ENCODE measurements at regions not wholly inside any gene's neighbourhood (a gene's known extent, or its start where the extent isn't known, plus 50 kb on each side); places are given as distances from the start of the nearest gene placed in this dataset.

DNA sequence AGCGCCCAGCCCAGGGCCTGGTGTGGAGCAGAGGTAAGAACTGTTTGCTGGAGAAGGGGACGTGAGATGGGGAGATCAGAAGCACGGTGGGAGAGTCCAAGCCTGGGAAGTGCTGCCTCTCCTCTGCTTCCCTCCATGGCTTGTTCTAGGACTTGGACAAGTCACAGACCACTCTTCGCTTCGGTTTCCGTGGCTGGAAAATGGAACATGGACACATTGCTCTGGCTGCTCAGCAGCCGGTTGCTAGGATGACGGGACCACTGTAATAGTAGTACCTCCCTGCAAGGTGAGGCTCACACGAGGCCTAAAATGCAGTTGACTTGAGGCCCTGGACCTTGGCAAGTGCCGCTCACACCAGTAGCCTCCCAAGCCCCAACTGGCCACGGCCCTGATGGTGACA, 175.8 kb upstream of the FSTL4 start:
- no peak overlapping the region for H3K4me3 ChIP-seq
- no peaks in the 10 kb centered on the region for H3K36me3 ChIP-seq
- TF ChIP-seq POLR2A (IDR thresholded peaks at IDR 0.05): no peak
- TF ChIP-seq, protein P1, sequence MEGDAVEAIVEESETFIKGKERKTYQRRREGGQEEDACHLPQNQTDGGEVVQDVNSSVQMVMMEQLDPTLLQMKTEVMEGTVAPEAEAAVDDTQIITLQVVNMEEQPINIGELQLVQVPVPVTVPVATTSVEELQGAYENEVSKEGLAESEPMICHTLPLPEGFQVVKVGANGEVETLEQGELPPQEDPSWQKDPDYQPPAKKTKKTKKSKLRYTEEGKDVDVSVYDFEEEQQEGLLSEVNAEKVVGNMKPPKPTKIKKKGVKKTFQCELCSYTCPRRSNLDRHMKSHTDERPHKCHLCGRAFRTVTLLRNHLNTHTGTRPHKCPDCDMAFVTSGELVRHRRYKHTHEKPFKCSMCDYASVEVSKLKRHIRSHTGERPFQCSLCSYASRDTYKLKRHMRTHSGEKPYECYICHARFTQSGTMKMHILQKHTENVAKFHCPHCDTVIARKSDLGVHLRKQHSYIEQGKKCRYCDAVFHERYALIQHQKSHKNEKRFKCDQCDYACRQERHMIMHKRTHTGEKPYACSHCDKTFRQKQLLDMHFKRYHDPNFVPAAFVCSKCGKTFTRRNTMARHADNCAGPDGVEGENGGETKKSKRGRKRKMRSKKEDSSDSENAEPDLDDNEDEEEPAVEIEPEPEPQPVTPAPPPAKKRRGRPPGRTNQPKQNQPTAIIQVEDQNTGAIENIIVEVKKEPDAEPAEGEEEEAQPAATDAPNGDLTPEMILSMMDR (IDR thresholded peaks at IDR 0.05): no peak
- H3K27ac ChIP-seq: no peak overlapping the region
- no peak for DNase-seq
- no peaks in the 10 kb centered on the region for H3K4me1 ChIP-seq
- H3K9me3 ChIP-seq: no peaks in the 10 kb centered on the region
- no peaks in the 10 kb centered on the region for H3K27me3 ChIP-seq

GRCh38 chr5:133786420-133786819, 174.1 kb upstream of the FSTL4 start:
- Histone ChIP-seq H3K36me3 (no peaks in the 10 kb centered on the region), H3K27me3 (no peaks in the 10 kb centered on the region), H3K9me3 (no peaks in the 10 kb centered on the region), H3K27ac (no peak overlapping the region), H3K4me3 (no peak overlapping the region), H3K4me1 (no peaks in the 10 kb centered on the region)
- TF ChIP-seq, protein P1 (IDR thresholded peaks at IDR 0.05): no peak
- TF ChIP-seq POLR2A (IDR thresholded peaks at IDR 0.05): no peak
- DNase-seq: no peak

GRCh38 chr5:133785182-133785581, 172.8 kb upstream of the FSTL4 start:
- Histone ChIP-seq H3K27ac (no peak overlapping the region), H3K9me3 (no peaks in the 10 kb centered on the region), H3K27me3 (no peaks in the 10 kb centered on the region), H3K4me1 (no peaks in the 10 kb centered on the region), H3K36me3 (no peaks in the 10 kb centered on the region), H3K4me3 (no peak overlapping the region)
- no peak for TF ChIP-seq POLR2A (IDR thresholded peaks at IDR 0.05)
- TF ChIP-seq, protein P1 (IDR thresholded peaks at IDR 0.05): no peak
- no peak for DNase-seq

- no peak for TF ChIP-seq POLR2A (IDR thresholded peaks at IDR 0.05)
- TF ChIP-seq, protein P1 (IDR thresholded peaks at IDR 0.05): no peak
- H3K4me3 ChIP-seq: no peak overlapping the region
- no peaks in the 10 kb centered on the region for H3K4me1 ChIP-seq
Observed at GRCh38 chr5:133783481-133783880, 171.1 kb upstream of the FSTL4 start.

GRCh38 chr5:133782736-133783135, 170.4 kb upstream of the FSTL4 start:
- DNase-seq: no peak
- Histone ChIP-seq H3K36me3 (no peaks in the 10 kb centered on the region), H3K27me3 (no peaks in the 10 kb centered on the region), H3K4me3 (no peak overlapping the region), H3K27ac (no peak overlapping the region), H3K4me1 (no peaks in the 10 kb centered on the region), H3K9me3 (no peaks in the 10 kb centered on the region)
- no peak for TF ChIP-seq POLR2A (IDR thresholded peaks at IDR 0.05)
- TF ChIP-seq, protein P1 (IDR thresholded peaks at IDR 0.05): no peak

More at GRCh38 chr5:133783481-133783880, 171.1 kb upstream of the FSTL4 start:
- Histone ChIP-seq H3K9me3 (no peaks in the 10 kb centered on the region), H3K27me3 (no peaks in the 10 kb centered on the region), H3K36me3 (no peaks in the 10 kb centered on the region), H3K27ac (no peak overlapping the region)
- DNase-seq: no peak
